A549 (cell line): ENCODE measurements at regions not wholly inside any gene's neighbourhood (a gene's known extent, or its start where the extent isn't known, plus 50 kb on each side); places are given as distances from the start of the nearest gene placed in this dataset.

Source experiments
- RCOR1 ChIP-seq: fragments of 150-350 bp; IDR thresholded peaks from 2 replicates; pipeline ENCODE4 v1.6.1; 2014; ENCODE audit warnings: antibody characterized with exemption, low read length, low read depth
- TFCP2L1 ChIP-seq: fragments of 250-450 bp; sonication (Bioruptor Pico); IDR thresholded peaks from 2 replicates; pipeline ENCODE4 v1.5.0; 2021; ENCODE audit warnings: mild to moderate bottlenecking
- TF ChIP-seq, protein P1 (sequence below): fragments of 250-450 bp; sonication (Bioruptor Pico); IDR thresholded peaks from 2 replicates; pipeline ENCODE4 v1.5.0; 2020; ENCODE audit warnings: low read depth, mild to moderate bottlenecking, moderate library complexity

GRCh38 chr3:30521156-30521715 is 85.2 kb upstream of the TGFBR2 start:
- TF ChIP-seq RCOR1 (no peak), TFCP2L1 (no peak)
- TF ChIP-seq, protein P1, sequence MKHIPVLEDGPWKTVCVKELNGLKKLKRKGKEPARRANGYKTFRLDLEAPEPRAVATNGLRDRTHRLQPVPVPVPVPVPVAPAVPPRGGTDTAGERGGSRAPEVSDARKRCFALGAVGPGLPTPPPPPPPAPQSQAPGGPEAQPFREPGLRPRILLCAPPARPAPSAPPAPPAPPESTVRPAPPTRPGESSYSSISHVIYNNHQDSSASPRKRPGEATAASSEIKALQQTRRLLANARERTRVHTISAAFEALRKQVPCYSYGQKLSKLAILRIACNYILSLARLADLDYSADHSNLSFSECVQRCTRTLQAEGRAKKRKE (CRISPR knock-in tag), result no peak
